HG03103 (cell line): ENCODE measurements at regions not wholly inside any gene's neighbourhood (a gene's known extent, or its start where the extent isn't known, plus 50 kb on each side); places are given as distances from the start of the nearest gene placed in this dataset.

Experiments used
- ATAC-seq: cut with Tn5 transposase; IDR thresholded peaks from one replicate; pipeline ENCODE4 v1.9.1; 2021; ENCODE audit warnings: low read depth; ENCODE audit not compliant: unreplicated experiment

DNA sequence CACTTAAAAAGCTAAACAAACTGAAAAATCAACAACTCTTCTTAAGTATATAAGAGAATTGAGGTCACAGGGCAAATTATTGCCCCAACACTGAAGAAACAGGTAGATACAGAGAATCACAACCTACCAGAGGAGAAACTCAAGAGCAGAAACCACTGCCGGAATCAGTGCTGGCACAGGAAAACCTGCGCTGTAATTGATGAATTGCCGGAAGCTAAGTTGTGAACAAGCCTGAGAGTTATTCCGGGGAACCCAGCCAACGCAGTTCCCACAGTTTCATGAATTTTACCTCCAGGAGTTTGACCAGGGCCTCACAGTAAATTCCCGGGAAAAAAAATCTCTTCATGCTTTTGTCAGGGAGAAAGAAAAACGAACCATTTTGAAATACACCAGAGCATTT is 657.1 kb upstream of the BRINP3 start:
- no peak for ATAC-seq

DNA sequence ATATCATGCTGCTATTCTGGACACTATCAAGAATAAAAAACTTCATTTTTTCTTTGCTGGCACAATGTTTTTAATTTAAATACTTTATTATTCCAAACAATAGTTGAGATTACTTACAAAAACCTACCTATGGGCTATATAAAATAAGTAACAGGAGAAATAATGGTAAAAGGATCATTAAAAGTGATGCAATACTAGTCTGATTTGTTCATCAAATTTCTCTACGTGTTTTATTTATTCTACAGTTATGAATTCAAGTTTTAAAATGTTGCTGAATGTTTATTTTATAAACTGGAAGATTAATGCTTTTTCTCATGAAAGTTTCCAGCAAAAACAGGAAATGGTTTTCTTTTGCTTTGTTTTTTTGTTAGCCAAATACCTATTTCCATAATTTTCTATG is 662.4 kb upstream of the BRINP3 start:
- ATAC-seq, result no peak

- no peak for ATAC-seq
These were observed 665.1 kb upstream of the BRINP3 start for GRCh38 chr1:191142748-191143147.

DNA sequence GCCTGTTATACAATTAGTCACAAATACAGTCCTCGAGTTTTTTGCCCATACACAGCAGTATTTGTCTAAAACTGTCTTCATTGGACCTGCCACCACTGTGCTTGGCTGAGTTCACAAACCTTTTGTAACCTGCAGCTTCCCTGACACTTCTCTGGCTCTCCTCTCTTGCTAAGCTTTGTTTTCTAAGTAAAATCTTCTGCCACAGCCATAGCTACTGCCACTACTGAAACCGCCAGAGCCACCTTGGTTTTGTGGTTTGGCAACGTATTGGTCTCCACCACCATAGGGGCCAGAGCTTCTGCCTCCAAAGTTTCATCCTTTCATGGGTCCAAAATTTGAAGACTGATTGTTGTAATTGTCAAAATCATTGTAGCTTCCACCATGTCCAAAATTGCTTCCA is 668.2 kb upstream of the BRINP3 start:
- no peak for ATAC-seq

DNA sequence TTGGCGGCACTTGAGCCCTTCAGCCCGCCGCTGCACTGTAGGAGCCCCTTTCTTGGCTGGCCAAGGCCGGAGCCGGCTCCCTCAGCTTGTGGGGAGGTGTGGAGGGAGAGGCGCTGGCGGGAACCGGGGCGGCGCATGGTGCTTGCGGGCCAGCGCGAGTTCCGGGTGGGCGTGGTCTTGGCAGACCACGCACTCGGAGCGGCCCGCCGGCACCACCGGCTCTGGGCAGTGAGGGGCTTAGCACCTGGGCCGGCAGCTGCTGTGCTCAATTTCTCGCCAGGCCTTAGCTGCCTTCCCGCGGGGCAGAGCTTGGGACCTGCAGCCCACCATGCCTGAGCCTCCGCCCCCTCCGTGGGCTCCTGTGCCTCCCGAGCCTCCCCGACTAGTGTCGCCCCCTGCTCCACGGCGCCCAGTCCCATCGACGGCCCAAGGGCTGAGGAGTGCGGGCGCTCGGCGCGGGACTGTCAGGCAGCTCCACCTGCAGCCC is 673.7 kb upstream of the BRINP3 start:
- no peak for ATAC-seq

GRCh38 chr1:191152776-191153175 is 675.1 kb upstream of the BRINP3 start:
- no peak for ATAC-seq

GRCh38 chr1:191155178-191155577 is 677.5 kb upstream of the BRINP3 start:
- no peak for ATAC-seq

DNA sequence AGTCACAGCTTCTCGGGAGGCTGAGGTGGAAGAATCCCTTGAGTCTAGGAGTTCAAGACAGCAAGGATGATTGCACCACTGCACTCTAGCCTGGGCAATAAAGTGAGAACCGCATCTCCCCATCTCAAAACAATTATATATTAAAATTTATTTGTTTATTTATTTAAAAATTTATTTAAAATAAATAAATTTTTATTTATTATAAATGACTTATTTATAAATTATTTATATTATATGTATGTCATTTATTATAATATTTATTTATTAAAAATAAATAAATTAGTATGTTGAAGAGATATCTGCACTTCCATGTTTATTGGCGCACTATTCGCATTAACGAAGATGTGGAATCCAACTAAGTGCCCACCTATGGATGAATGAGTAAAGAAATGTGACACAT is 683.2 kb upstream of the BRINP3 start:
- no peak for ATAC-seq

GRCh38 chr1:191162762-191163161 is 685.1 kb upstream of the BRINP3 start:
- no peak for ATAC-seq

- no peak for ATAC-seq
These were observed 686.0 kb upstream of the BRINP3 start for GRCh38 chr1:191163621-191164020.

DNA sequence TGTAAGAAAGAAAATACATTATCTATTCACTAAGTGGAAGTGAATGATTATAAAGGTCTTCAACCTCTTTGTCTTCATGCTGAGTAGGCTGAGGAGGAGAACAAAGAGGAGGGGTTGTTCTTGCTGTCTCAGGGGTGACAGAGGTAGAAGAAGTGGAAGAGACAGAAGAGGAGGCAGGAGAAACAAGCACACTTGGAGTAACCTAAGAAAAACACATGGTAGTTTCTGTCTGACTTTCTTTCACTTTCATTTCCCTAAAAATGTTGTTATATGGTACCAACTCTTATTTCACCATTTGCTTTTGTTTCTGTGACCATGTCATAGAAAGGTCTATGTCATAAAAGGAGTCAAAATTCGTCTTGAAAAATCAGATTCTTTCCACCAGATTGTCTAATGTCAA is 696.6 kb upstream of the BRINP3 start:
- ATAC-seq, result peak; percentile 99

DNA sequence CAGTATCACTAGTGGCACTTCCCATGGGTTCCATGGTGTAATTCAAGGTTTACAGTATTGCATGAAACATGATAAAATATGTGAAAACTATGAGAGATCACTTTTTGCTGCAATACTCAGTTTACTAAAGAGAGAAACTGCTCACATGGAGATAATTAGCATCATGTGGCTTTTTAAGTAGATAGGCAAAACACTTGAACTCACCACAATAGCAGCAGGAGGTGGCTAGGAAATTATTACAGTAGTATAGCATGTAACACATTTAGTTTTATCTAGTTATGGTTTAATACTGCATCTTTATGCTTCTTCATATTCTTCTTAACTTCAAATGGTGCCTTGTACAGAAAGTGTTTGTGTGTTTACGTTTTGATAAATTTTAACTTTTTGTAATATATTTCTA is 698.5 kb upstream of the BRINP3 start:
- ATAC-seq, result no peak

DNA sequence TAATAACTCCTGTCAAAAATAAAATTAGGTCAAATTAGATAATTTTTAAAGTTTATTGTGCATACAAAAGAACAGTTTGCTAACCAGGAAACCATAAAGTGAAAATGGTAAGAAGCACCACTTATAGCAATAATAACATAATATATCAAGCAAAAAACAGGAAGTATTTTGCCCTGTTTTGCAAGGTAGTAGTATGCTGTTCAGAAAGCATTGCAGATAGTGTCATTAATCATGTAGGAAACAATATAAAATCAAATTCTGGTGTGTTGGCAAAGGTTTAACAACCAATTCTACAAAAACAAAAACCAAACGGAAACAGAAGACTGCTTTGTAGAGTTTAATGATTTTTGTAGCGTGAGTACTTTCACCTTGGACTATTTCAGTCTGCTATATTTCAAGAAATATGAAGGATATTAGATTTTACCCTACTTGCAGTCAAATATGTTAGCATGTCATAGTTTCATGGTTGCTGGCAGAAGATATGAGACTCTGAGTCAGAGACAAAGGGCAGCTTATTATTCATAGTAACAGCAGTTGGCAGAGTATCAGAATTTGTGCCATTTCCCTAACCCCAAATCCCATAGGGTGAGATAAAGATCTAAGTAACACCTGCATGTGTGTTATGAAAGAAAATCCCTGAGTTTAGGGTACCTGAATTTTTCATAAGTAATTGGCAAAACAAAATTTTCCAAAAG is 729.0 kb upstream of the BRINP3 start:
- ATAC-seq, result no peak

GRCh38 chr1:191222206-191222605 is 744.5 kb upstream of the BRINP3 start:
- ATAC-seq, result no peak

DNA sequence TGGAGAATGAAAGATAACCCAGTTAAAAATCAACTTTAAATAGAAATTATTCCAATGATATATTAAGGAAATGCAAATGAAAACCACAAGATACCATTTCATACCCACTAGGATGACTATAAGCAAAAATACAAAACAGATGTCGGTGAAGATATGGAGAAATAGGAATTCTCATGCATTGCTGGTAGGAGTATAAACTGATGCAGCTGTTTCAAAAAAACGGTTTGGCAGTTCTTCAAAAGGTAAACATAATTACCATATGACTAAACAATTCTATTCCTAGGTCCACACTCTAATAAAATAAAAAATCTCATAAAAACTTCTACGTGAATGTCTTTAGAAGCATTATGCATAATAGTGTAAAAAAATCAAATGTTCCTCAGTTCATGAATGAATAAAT is 763.3 kb upstream of the BRINP3 start:
- ATAC-seq, result no peak

GRCh38 chr1:191255354-191256054 is 777.8 kb upstream of the BRINP3 start:
- no peak for ATAC-seq

- no peak for ATAC-seq
These were observed 779.3 kb upstream of the BRINP3 start for GRCh38 chr1:191256917-191257316.

- no peak for ATAC-seq
These were observed 782.4 kb upstream of the BRINP3 start for GRCh38 chr1:191260056-191260455.

DNA sequence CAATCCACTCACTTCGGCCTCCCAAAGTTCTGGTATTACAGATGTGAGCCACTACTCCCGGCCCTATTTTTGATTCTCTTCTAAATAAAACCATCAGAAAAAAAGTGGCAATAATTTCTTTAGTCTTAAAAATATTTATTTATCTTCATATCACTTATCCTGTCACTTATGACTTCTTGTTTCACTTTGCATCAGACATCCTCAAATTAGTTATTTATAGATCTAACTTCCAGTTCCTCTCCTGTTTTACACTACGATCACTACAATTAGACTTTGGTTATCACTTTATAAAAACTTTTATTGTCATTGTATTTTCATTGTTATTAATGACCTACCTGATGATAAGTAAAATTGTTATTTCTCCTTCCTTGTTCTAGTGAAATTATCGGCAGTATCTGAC is 783.4 kb upstream of the BRINP3 start:
- no peak for ATAC-seq

GRCh38 chr1:191279266-191279800 is 801.7 kb upstream of the BRINP3 start:
- no peak for ATAC-seq

DNA sequence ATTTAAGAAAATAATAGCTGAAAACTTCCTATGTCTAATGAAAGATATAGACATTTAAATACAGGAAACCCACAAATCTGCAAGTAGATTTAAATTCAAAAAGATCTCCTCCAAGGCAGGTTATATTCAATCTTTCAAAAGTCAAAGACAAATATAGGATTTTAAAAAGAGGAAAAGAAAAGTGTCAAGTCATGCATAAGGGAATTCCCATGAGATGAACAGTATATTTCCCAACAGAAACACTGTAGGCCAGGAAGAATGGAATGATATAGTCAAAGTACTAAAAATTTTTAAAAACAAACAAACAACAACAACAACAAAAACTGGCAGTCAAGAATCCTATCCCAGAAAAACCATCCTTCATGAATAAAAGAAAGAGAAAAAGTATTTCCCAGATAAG is 806.5 kb upstream of the BRINP3 start:
- no peak for ATAC-seq

DNA sequence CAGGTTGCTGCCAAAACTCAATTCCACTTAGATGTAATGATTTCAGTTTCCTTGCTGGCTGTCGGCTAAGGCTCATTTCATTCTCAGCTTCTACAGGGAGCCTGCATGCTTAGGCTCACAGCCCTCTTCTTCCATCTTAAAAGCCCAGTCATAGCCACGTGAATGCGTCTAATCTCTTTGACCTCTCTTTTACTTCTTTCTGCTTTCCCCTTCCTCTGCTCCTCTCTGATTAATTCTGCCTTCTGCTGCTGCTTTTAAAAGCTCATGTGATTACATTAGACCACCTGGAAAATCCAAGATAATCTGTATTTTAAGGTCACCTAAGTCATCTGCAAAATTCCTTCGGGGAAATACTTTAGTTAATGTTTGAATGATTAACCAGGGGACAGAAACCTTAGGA is 812.8 kb upstream of the BRINP3 start:
- no peak for ATAC-seq
